GM12872 (cell line): ENCODE measurements at regions not wholly inside any gene's neighbourhood (a gene's known extent, or its start where the extent isn't known, plus 50 kb on each side); places are given as distances from the start of the nearest gene placed in this dataset.

ENCODE experiments used
- CTCF ChIP-seq: IDR thresholded peaks from 3 replicates; pipeline ENCODE4 v1.5.1; 2011; ENCODE audit warnings: low read depth, mild to moderate bottlenecking, low read length, moderate library complexity; ENCODE audit not compliant: insufficient read depth

GRCh38 chr7:128171-129080 lies 63.9 kb upstream of the FAM20C start:
- TF ChIP-seq CTCF, result no peak

GRCh38 chr7:129366-130221 lies 62.8 kb upstream of the FAM20C start:
- no peak for TF ChIP-seq CTCF

GRCh38 chr7:130222-130572 lies 62.2 kb upstream of the FAM20C start:
- TF ChIP-seq CTCF, result no peak

GRCh38 chr7:130875-131780 lies 61.2 kb upstream of the FAM20C start:
- TF ChIP-seq CTCF, result no peak

- TF ChIP-seq CTCF, result no peak
Observed at GRCh38 chr7:131781-132482, 60.4 kb upstream of the FAM20C start.

- no peak for TF ChIP-seq CTCF
Observed at GRCh38 chr7:132899-133298, 59.5 kb upstream of the FAM20C start.
